Stomach (tissue), 4 donors: ENCODE measurements at regions not wholly inside any gene's neighbourhood (a gene's known extent, or its start where the extent isn't known, plus 50 kb on each side); places are given as distances from the start of the nearest gene placed in this dataset.

Experiments used
- CTCF ChIP-seq, 7 experiments: fragments of 450-650 bp in 4 of 7; fragments of 200-600 bp in 3 of 7; sonication (generic) in 3 of 7; IDR thresholded peaks; one replicate each; pipeline ENCODE4 v1.5.1; 2016 to 2019; ENCODE audit warnings: antibody characterized with exemption in 7 of 7, control low read depth in 2 of 7, mild to moderate bottlenecking in 1 of 7
- POLR2A ChIP-seq, 4 donors: fragments of 450-650 bp; IDR thresholded peaks; one replicate each; pipeline ENCODE4 v1.6.1; 2016; ENCODE audit warnings: antibody characterized with exemption in 4 of 4, control low read depth in 2 of 4, mild to moderate bottlenecking in 1 of 4, moderate library complexity in 1 of 4

DNA sequence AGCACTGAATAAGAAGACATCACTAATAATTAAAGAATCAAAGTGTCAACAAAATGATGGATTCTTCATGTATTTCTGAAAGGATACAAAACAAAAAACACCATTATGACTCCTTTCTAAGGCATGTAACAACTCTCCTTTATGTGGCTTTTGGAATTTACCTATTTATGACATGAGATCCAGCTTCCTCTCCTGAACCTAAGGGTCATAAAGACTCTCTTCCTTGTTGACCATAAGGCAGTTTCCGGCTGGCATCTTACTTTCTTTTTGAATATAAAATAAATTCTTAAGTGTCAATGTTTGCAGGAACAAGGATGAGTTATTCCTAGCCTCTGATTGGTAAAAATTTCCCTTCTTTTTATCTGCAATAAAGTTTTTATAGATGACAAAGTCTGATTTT lies 111.1 kb upstream of the GRPR start:
- no peak for TF ChIP-seq POLR2A (IDR thresholded peaks at IDR 0.05)
- TF ChIP-seq CTCF (IDR thresholded peaks at IDR 0.05): no peak
